Limb (tissue), 2 donors: ENCODE measurements at regions not wholly inside any gene's neighbourhood (a gene's known extent, or its start where the extent isn't known, plus 50 kb on each side); places are given as distances from the start of the nearest gene placed in this dataset.
"Not testable (repeated sequence)": the region's sequence is repeated elsewhere in the genome, so short reads cannot be mapped to it uniquely, and the experiment has no call there.

ENCODE experiments used
- DNase-seq, 2 donors: peaks; one replicate each; pipeline ENCODE4 v3.0.0-alpha.2; 2016; ENCODE audit errors: extremely low spot score in 2 of 2

- DNase-seq = no peak
Observed at GRCh38 chr3:5035113-5035512, 55.9 kb downstream of the BHLHE40 start.

- DNase-seq = no peak
Observed at GRCh38 chr3:5035692-5036391, 56.6 kb downstream of the BHLHE40 start.

GRCh38 chr3:5036392-5036766, 57.1 kb downstream of the BHLHE40 start:
- DNase-seq = no peak

GRCh38 chr3:5036858-5037257, 57.6 kb downstream of the BHLHE40 start:
- no peak for DNase-seq

GRCh38 chr3:5039585-5039984, 60.3 kb downstream of the BHLHE40 start:
- no peak for DNase-seq

- DNase-seq = no peak
Observed at GRCh38 chr3:5041315-5041714, 62.1 kb downstream of the BHLHE40 start.

- no peak for DNase-seq
Observed at GRCh38 chr3:5045961-5046360, 66.7 kb downstream of the BHLHE40 start.

- no peak for DNase-seq
Observed at GRCh38 chr3:5047764-5048419, 68.7 kb downstream of the BHLHE40 start.

- no peak for DNase-seq
Observed at GRCh38 chr3:5051772-5052171, 70.3 kb upstream of the ARL8B start.

- no peak for DNase-seq
Observed at GRCh38 chr3:5052247-5052646, 69.8 kb upstream of the ARL8B start.

- no peak for DNase-seq
Observed at GRCh38 chr3:5053021-5053831, 68.9 kb upstream of the ARL8B start.

- no peak for DNase-seq
Observed at GRCh38 chr3:5054098-5054497, 68.0 kb upstream of the ARL8B start.

- not testable (repeated sequence) for DNase-seq
Observed at GRCh38 chr3:5054579-5054978, 67.5 kb upstream of the ARL8B start.

- no peak for DNase-seq
Observed at GRCh38 chr3:5055357-5056110, 66.6 kb upstream of the ARL8B start.

GRCh38 chr3:5056111-5056391, 66.0 kb upstream of the ARL8B start:
- DNase-seq = no peak

- no peak for DNase-seq
Observed at GRCh38 chr3:5057272-5057671, 64.8 kb upstream of the ARL8B start.

- peak; percentile 74 to 85 for DNase-seq
Observed at GRCh38 chr3:5057857-5058324, 64.2 kb upstream of the ARL8B start.

- peak in 1 of 2 donors; percentile 71 for DNase-seq
Observed at GRCh38 chr3:5058471-5058951, 63.6 kb upstream of the ARL8B start.

- no peak for DNase-seq
Observed at GRCh38 chr3:5059782-5060181, 62.3 kb upstream of the ARL8B start.

GRCh38 chr3:5061218-5061569, 60.9 kb upstream of the ARL8B start:
- DNase-seq = no peak

GRCh38 chr3:5063724-5064123, 58.4 kb upstream of the ARL8B start:
- DNase-seq = no peak

- DNase-seq = no peak
Observed at GRCh38 chr3:5068531-5069050, 53.5 kb upstream of the ARL8B start.
